ENCODE measurements at regions not wholly inside any gene's neighbourhood (a gene's known extent, or its start where the extent isn't known, plus 50 kb on each side); places are given as distances from the start of the nearest gene placed in this dataset.
"Not testable (repeated sequence)": the region's sequence is repeated elsewhere in the genome, so short reads cannot be mapped to it uniquely, and the experiment has no call there.

DNA sequence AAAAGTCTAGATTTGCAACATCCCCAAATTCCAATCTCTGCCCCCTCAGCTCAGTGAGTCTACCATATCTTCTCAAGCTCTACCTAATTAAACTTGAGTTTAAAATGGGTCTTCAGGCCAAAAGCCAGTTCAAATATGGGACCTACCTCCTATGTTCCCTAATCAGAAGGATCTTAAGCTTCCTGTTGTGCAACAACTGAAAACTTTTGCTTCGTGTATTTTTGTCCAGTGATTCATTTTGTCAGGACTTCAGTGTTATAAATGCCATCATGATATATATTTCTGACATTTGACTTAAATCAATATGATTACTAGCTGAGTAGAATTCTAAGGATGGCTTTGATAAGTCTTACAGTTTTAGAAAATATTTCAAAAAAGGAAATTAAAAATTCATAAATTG is 622.6 kb upstream of the PTCHD4 start:
- DNase-seq, result no peak

DNA sequence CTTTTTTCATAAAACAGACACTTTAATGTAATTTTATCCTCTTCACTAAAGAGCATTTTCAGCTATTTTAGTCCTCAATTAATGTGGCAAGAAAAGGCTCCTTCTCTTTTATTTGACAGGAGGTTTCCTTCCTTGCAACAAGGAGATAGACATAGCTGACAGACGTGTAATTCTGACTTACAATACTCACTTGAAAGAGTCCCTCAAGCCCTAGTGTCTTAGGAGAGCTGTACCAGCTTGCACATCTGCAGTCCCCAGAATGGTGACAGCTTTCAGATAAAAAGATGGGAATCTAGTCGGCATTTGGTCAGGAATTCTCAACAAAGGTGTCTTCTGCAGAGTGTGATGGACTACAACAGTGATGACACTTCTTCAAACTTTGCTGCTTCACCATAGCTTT is 603.7 kb upstream of the PTCHD4 start:
- no peak for DNase-seq

DNA sequence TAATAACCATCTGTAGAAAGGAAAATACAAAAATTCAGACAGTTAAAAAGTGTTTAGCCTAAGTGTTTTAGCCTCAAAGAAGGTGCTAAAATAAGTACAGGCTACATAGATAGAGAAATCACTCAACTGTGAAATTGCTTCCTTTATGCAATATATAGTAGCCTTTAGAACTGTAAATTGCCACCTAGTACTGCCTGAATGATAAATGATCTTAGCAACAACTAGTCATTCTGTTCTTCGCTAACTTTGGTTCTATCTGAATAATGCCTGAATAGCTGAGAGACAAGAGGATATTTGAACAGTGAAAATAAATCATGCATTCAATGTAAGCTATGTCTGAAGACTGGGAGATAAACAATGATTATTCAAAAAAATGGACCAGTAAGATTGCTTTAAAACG is 603.3 kb upstream of the PTCHD4 start:
- no peak for DNase-seq

DNA sequence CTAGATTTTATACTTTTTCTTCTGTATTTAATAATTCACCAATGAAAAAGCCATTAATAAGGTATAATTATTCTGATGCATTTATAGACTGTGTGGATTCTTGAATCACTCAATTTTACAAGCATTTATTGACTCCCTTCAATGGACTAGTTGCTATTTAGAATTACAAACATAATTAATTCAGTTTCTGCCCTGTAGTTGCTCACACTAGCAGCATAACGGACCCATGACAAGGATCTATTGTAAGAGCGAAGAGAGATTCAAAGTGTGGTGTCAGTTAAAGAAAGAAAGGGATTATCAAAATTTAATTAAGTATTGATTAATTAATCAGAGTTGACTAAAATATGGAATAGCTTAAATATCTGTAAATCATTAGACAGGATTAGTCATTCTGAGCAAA is 602.6 kb upstream of the PTCHD4 start:
- no peak for DNase-seq

DNA sequence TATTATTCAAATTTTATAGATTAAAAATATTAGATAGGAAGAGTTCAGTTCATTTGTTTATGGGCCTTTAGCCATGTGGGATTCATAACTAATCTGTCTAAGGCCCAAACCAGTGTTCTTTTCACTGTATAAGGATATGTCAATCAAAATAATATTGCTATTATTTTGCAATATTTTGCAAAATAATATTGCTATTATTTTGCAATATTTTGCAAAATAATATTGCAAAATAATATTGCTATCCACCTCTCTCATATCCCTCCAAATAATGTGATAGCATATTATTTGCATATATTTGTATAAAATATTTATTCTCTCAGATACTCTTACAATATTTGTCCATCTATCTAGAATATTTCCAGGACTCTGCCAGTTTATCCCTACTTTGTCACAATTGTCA is 595.3 kb upstream of the PTCHD4 start:
- no peak for DNase-seq

DNA sequence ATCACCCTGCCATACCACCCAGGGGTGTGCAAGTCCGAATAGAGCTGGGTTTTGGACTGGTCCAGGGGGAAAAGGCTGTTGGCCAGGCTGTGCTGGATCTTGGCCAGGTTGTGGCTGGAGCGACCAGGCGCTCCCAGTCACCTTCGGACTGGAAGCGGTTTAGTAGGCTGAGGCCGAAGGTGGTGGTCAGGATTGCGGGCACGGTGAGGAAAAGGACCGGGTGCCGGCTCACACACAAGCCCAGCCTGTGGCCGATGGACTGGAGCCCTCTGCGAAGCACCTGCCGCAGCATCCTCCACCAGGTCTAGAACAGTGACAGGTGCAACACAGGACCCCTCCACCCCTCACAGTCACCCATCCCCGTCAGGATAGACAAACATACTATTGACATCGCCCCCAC is 590.6 kb upstream of the PTCHD4 start:
- DNase-seq, result no peak

DNA sequence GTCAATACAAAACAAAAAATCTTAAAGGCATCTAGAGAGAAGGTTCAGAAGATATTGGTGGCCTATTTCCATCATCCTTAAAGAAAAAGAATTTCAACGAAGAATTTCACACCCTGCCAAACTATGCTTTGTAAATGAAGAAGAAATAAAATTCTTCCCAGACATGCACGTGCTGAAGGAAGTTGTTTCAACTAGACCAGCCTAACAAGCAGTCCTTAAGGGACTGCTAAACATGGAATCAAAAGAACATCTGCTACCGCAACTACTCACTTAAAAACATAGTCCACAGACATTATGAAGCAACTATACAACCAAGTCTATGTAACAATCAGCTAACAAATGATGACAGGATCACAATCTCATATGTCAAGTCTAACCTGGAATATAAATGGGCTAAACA is 584.9 kb upstream of the PTCHD4 start:
- DNase-seq, result no peak

DNA sequence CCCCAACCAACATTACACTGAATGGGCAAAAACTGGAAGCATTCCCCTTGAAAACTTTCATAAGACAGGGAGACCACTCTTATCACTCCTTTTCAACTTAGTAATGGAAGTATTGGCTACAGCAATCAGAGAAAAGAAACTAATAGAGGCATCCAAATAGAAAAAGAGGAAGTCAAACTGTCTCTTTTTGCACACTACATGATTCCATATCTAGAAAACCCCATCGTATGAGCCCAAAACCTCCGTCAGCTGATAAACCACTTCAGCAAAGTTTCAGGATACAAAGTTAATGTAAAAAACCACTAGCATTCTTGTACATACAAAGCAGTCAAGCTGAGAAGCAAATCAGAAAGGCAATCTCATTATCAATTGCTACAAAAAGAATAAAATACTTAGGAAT is 580.4 kb upstream of the PTCHD4 start:
- DNase-seq, result no peak

DNA sequence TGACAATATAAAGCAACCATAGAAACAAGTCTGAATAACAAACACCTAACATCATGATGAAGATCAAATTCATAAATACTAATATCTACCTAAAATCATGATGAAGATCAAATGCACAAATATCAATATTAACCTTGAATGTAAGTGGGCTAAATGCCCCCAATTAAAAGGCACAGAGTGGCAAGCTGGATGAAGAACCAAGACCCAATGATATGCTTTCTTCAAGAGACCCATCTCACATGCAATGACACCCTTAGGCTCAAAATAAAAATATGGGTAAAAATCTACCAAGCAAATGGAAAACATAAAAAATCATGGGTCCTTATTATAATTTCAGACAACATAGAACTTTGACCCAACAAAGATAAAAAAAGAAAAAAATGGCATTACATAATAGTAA is 578.5 kb upstream of the PTCHD4 start:
- DNase-seq, result no peak

DNA sequence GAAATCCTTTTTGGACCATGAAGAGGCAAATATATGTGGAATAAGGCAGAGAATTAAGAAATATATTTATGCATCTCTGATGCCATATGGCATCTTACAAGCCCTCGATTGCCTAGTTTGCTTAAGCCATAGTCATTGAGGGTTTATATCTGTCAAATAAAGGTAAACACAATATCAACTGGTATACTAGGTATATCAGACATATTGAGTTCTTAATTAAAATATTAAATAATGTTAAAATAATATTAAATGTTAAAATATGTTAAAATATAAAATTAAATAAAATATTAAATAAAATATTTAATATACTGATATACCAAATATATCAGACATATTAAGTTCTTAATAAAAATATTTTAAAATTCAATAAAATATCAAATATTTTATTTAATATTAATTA is 567.4 kb upstream of the PTCHD4 start:
- no peak for DNase-seq

DNA sequence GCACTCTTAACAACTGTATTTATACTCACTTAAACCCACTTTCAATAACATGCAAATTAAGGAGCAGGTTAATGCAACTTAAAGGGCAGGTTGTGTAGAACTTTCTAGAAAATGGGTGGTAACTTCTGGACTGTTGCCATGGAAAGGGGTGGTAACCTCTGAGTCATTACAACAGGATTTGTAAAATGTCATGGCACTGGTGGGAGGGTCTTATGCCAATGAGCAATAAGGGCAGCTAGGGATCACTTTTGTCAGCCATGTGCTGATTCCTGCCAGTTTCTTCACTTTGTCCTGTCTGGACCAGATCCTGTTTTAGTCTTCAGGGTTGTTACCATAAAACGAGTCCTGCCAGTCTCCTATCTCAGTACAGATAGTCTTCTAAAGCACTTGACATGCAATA is 560.5 kb upstream of the PTCHD4 start:
- DNase-seq, result no peak

DNA sequence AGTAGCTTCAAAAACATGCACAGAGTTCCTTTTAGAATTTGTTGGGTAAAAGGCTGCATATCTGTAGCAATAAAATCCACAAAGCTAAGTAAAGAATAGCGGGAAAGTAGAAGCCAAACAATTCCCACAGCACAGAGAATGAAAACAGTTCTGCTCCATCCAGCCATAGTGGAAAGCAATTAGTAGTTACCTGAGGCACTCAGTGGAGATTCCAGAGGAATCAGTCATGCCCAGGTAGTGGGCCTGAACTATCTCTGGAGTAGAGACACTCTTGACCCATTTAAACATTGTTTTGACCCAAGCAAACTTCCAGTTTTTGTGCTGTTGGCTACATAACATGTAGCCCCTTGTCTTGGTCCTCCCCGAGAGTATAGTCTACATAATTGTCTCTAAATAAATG is 559.5 kb upstream of the PTCHD4 start:
- no peak for DNase-seq

DNA sequence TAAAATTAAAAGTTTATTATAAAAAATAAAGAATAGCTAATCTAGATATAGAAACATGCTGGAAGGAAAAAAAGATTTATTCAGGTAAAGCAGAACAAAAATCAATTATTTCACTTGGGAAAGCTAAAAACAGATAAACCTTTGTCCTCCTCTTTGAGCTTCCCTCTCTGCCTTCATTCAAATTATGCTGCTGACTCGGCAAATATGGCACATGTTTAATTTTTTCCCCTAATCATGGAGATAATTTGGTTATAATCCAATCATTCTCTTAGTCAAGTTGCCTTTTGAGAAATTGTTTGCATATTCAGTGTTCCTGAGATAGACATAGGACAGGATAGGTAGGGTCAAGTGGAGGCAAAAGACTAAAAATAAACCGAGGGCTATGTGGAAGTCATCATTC is 556.8 kb upstream of the PTCHD4 start:
- DNase-seq, result no peak

DNA sequence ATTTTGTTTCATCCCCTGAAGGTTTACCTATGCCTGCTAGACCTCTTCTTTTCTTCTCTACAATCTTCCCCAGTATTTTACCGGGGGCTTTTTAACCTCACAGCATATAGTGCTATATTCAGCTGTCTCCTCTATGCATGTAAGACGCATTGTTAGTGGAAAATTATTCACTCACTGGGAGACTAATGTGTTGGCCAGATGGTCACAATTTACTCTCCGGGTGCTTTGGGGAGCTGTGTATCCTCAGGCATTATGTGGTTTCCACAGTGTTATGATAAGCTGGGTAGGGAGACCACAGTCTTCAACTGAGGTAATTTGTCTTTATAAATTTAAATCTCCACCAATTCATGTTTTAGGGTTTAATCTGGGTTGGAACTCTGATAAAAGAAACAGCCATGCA is 553.8 kb upstream of the PTCHD4 start:
- DNase-seq, result no peak

DNA sequence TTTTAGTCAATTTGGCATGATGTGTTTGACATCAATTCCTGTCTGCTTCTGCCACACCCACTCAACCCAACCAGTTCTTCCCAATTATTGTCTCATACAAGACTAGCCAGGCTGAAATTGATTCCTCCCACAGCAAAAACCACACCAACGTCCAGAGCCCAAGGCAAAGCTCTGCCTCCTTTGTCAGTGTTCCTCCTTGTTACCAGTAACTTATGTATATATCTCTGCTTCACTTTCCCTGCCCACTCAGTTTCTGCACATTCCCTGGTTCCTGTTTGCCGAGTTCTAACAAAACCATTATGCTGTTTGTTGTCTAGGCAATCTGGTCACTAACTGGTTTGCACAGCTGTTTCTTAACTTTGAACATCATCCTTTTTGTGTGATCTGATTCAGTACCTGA is 547.9 kb upstream of the PTCHD4 start:
- no peak for DNase-seq

DNA sequence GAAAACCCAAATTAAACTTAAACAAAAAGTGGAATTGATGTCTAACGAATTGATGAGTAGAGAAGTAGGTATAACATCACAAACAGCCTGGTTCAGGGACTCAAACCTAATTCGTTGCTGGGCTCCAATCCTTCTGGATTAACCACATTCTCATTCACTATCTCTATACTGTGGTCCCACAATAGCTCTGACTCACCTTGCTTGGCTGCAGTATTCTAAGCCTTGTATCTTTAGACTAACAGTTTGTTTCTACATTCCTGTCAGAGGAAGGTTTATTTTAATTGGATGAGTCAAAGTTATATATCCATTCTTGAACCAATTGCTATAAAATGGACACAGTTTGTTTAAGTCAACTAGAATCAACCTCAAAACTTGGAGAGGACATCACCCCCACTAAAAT is 530.5 kb upstream of the PTCHD4 start:
- DNase-seq, result no peak

DNA sequence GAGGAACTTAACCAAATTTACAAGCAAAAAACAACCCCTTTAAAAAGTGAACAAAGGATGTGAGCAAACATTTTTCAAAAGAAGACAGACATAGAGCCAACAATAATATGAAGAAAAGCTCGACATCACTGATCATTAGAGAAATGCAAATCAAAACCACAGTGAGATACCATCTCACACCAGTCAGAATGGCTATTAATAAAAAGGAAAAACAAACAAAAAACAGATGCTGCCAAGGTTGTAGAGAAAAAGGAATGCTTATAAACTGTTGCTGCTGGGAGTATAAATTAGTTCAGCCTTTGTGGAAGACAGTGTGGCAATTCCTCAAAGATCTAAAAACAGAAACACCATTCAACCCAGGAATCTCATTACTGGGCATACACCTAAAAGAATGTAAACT is 527.8 kb upstream of the PTCHD4 start:
- DNase-seq, result not testable (repeated sequence)

DNA sequence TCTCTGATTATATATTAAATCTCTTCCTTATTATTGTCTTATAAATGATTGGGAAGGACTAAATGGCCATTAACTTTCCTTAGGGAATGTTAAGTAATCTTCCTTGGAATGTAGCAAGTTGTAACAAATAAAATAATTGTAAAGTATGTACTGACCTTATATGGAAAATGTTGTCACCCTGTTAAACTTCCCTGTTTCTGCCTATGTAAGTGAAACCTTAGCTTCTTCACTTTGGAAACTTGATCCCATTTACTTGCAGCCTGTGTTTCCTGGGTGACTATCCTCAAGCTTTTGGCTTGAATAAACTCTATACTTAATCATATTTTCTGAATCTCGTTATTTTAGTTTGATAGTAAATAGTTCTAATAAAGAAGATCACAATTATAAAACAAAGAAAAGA is 519.5 kb upstream of the PTCHD4 start:
- DNase-seq, result no peak

DNA sequence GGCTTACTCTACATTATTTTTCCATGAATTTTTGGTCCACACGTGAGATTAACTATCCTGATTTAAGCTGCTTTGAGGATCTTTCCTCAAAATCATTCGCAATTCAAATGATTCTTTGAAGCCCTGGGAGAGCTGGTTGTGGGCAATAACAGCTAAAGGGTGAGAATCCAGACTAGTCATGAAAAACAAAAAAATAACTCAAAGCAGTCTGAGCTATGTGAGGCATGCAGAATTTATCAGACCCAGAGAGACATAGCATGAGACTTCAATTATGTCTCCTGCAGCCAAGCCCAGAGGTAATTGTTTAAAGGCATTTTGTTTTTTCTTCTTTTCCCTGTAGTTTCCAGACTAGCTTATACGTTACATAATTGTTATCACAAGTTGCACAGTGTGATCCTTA is 517.3 kb upstream of the PTCHD4 start:
- no peak for DNase-seq

DNA sequence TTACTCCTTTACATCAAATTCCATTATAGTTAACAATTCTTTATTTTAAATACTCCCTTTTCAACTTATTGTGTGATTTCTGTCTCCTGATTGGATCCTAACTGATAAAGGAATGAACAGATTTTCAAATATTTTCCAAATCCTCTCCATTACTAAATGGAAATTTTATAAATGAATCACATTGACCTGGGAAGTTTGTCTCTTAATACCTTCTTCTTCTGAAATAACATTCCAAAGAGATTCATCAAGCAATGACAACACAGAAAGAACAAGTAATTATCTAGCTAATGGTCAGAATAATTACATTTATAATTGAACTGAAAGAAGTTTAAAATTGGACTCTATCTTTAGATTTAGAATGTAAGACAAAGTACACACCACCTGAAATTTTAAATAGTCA is 515.4 kb upstream of the PTCHD4 start:
- DNase-seq, result no peak

DNA sequence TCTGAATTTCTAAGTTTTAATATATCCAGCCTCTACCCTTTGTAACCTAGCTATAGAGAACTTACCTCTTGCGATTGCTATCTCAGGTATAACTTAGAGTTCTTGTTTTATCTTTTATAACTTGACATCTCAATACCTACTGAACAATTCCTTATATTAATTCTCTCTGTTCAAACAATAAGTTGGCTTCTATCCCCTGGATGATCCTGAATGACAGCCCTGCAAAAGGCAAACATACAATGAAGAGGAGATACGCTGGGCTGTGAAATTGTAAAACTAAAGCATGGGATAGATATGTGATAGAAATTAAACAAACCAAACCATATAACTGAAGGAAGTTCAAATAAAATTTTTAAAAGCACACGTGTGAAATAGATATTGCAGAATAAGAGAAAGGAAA is 513.6 kb upstream of the PTCHD4 start:
- DNase-seq, result no peak

DNA sequence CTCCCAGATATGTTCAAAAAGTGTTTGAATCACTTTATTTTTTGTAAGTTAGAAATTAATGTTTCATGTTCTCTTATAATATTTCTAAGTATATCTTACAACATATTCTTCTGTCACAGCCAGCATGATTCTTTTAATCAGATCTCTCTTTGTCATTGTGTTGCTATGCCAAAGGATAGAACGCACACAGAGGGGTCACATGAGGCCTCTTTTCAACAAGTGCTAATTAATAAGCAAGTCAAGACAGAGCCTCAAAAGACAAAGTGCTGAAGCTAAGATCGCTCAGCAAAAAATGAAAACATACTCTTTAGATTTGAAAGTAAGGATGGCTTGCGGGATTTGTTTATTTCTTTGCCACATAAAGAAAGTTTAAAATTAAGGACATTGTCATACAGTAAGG is 508.8 kb upstream of the PTCHD4 start:
- no peak for DNase-seq

DNA sequence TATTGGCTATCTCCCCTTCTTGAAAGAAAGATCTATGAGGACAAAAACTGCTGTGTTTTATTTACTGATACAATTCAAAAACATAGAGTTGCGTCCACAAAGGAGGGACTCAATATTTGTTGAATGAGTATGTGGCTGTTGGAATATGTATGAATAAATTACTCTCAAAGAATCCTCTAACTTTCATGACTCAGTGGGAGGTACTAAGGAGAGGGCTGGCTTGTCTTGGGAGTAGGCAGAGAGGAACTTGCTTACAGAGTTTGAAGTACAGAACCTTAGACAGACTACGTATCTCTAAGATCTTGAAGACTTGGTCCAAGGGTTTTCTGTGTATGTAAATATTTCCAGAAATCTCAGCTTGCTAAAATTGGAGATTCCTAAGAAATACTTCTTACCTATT is 504.0 kb upstream of the PTCHD4 start:
- no peak for DNase-seq

DNA sequence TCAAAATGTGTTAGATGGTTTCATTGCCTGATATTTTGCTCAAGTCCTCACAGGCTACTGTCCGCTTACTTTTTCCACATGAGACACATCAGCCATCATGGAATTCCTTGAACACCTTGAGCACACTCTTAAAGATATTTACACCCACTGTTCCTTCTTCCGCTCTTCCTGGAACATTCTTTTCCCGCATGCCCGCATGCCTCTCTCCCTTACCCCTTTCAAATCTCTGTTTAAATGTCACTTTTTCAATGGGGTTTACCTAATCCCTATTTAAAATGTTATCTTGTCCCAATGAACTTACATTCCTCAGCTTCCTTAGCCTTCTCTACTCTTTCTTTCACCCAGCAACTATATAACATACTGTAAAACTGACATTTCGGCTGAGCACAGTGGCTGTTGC is 503.3 kb upstream of the PTCHD4 start:
- DNase-seq, result no peak

DNA sequence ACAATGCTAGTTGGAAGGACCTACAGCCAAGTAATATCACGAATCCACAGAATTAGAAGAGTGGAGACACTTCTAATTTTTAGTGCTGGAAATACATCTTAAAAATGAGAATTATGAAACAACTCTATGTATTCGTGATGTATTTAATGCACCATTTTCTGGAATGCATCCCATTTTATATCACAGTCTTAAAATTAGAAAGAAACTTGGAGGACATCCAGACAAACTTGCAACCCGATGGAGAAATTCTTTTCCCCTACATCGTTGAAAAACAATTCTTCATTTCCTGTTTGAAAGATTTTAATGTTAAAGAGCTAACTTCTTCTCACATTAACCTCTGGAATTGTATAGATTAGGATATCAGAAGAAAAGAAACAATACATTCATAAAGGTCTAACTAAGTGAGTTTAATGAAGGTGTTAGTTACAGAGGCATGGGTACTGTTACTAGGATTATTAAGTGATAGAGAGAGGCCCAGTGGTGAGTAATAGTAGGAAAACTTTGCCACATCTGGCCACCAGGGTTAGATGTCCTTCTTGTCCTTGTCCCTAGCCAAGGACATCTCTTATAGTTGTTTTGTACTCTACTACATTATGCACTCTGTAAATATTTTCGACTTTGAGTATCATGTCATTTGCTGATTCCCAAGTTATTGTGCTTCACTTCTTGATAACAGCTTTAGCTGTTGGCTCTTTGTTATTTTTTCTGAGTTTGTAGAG is 502.4 kb upstream of the PTCHD4 start:
- DNase-seq, result peak; percentile 1

Data from right kidney (tissue), 1 donor.